HEK293T (cell line): ENCODE measurements at regions not wholly inside any gene's neighbourhood (a gene's known extent, or its start where the extent isn't known, plus 50 kb on each side); places are given as distances from the start of the nearest gene placed in this dataset.

Source experiments
- CTCF ChIA-PET: fragments of 350-600 bp; formaldehyde crosslinking; extraction: SDS; loops from one replicate; lab custom pipeline; 2021; ENCODE audit warnings: antibody characterized with exemption, inconsistent platforms; lab: Yijun Ruan, JAX
- POLR2A ChIA-PET: fragments of 350-600 bp; formaldehyde crosslinking; extraction: SDS; loops from one replicate; lab custom pipeline; 2020; ENCODE audit warnings: antibody characterized with exemption, inconsistent platforms; lab: Yijun Ruan, JAX
- DNase-seq: peaks from one replicate; pipeline ENCODE4 v3.0.0; 2012; ENCODE audit warnings: mixed read lengths; ENCODE audit errors: extremely low spot score
- ARNT ChIP-seq: fragments of 450-650 bp; IDR thresholded peaks from 2 replicates; pipeline ENCODE4 v1.6.1; 2017; ENCODE audit warnings: mild to moderate bottlenecking
- BHLHE40 ChIP-seq: fragments of 450-650 bp; IDR thresholded peaks from 2 replicates; pipeline ENCODE4 v1.6.1; 2016; ENCODE audit warnings: mild to moderate bottlenecking, moderate library complexity, borderline replicate concordance
- CTBP1 ChIP-seq: fragments of 450-650 bp; IDR thresholded peaks from 2 replicates; pipeline ENCODE4 v1.6.1; 2016; ENCODE audit warnings: borderline replicate concordance
- ELF4 ChIP-seq: fragments of 450-650 bp; IDR thresholded peaks from 2 replicates; pipeline ENCODE4 v1.6.1; 2017; ENCODE audit warnings: antibody characterized with exemption
- FOXA1 ChIP-seq: fragments of 450-650 bp; IDR thresholded peaks from 2 replicates; pipeline ENCODE4 v1.6.1; 2016; ENCODE audit warnings: mild to moderate bottlenecking
- FOXK2 ChIP-seq: fragments of 450-650 bp; IDR thresholded peaks from 2 replicates; pipeline ENCODE4 v1.6.1; 2016; ENCODE audit warnings: mild to moderate bottlenecking
- FOXM1 ChIP-seq: fragments of 450-650 bp; IDR thresholded peaks from 2 replicates; pipeline ENCODE4 v1.6.1; 2017; ENCODE audit warnings: mild to moderate bottlenecking, borderline replicate concordance
- HDGF ChIP-seq: fragments of 450-650 bp; IDR thresholded peaks from 2 replicates; pipeline ENCODE4 v1.6.1; 2017; ENCODE audit warnings: antibody characterized with exemption, borderline replicate concordance
- L3MBTL2 ChIP-seq: fragments of 450-650 bp; conservative IDR thresholded peaks from 2 replicates; pipeline ENCODE4 v1.6.1; 2016; ENCODE audit warnings: mild to moderate bottlenecking
- LEF1 ChIP-seq: fragments of 450-650 bp; IDR thresholded peaks from 2 replicates; pipeline ENCODE4 v1.6.1; 2017; ENCODE audit warnings: mild to moderate bottlenecking, borderline replicate concordance
- NFRKB ChIP-seq: fragments of 450-650 bp; IDR thresholded peaks from 2 replicates; pipeline ENCODE4 v1.6.1; 2016; ENCODE audit warnings: mild to moderate bottlenecking, moderate library complexity
- PKNOX1 ChIP-seq: fragments of 450-650 bp; IDR thresholded peaks from 2 replicates; pipeline ENCODE4 v1.6.1; 2016
- SP1 ChIP-seq: fragments of 450-650 bp; IDR thresholded peaks from 2 replicates; pipeline ENCODE4 v1.6.1; 2017
- SUZ12 ChIP-seq: fragments of 450-650 bp; IDR thresholded peaks from 2 replicates; pipeline ENCODE4 v1.6.1; 2016; ENCODE audit warnings: mild to moderate bottlenecking
- TARDBP ChIP-seq: fragments of 450-650 bp; IDR thresholded peaks from 2 replicates; pipeline ENCODE4 v1.6.1; 2016
- ZNF384 ChIP-seq: fragments of 450-650 bp; IDR thresholded peaks from 2 replicates; pipeline ENCODE4 v1.6.1; 2016

GRCh38 chr2:4515871-4516761, 812.7 kb downstream of the DCDC2C start:
- CTCF ChIA-PET: no interaction called here
- DNase-seq: no peak
- POLR2A ChIA-PET: no interaction called here
- TF ChIP-seq PKNOX1: no peak
- TF ChIP-seq TARDBP: no peak
- TF ChIP-seq FOXM1: no peak
- TF ChIP-seq ZNF384: no peak
- no peak for TF ChIP-seq SUZ12
- TF ChIP-seq L3MBTL2: no peak
- no peak for TF ChIP-seq FOXK2
- TF ChIP-seq SP1: no peak
- TF ChIP-seq BHLHE40: no peak
- TF ChIP-seq ARNT: no peak
- no peak for TF ChIP-seq NFRKB
- TF ChIP-seq FOXA1: no peak
- no peak for TF ChIP-seq ELF4
- no peak for TF ChIP-seq CTBP1
- TF ChIP-seq LEF1: no peak
- TF ChIP-seq HDGF: no peak

GRCh38 chr2:4518596-4518995, 815.2 kb downstream of the DCDC2C start:
- ChIA-PET CTCF (no interaction called here), POLR2A (no interaction called here)
- no peak for DNase-seq
- TF ChIP-seq CTBP1: no peak
- TF ChIP-seq BHLHE40: no peak
- no peak for TF ChIP-seq SUZ12
- no peak for TF ChIP-seq SP1
- no peak for TF ChIP-seq ELF4
- no peak for TF ChIP-seq LEF1
- no peak for TF ChIP-seq FOXM1
- no peak for TF ChIP-seq L3MBTL2
- TF ChIP-seq TARDBP: no peak
- TF ChIP-seq FOXK2: no peak
- TF ChIP-seq NFRKB: no peak
- TF ChIP-seq ZNF384: no peak
- TF ChIP-seq FOXA1: no peak
- TF ChIP-seq ARNT: no peak
- no peak for TF ChIP-seq HDGF
- no peak for TF ChIP-seq PKNOX1

- no peak for DNase-seq
- TF ChIP-seq FOXM1 (no peak), HDGF (no peak), FOXA1 (no peak), PKNOX1 (no peak), FOXK2 (no peak), L3MBTL2 (no peak), NFRKB (no peak), ARNT (no peak), TARDBP (no peak), SP1 (no peak), SUZ12 (no peak), CTBP1 (no peak), ELF4 (no peak), BHLHE40 (no peak), LEF1 (no peak), ZNF384 (no peak)
- CTCF ChIA-PET: no interaction called here
- POLR2A ChIA-PET: no interaction called here
Measured at GRCh38 chr2:4522498-4523421, 819.4 kb downstream of the DCDC2C start.

GRCh38 chr2:4527416-4527815, 824.0 kb downstream of the DCDC2C start:
- TF ChIP-seq ELF4: no peak
- TF ChIP-seq ARNT: no peak
- TF ChIP-seq FOXK2: no peak
- no peak for TF ChIP-seq HDGF
- no peak for TF ChIP-seq NFRKB
- no peak for TF ChIP-seq FOXA1
- TF ChIP-seq ZNF384: no peak
- no peak for TF ChIP-seq L3MBTL2
- no peak for TF ChIP-seq LEF1
- TF ChIP-seq TARDBP: no peak
- no peak for TF ChIP-seq FOXM1
- TF ChIP-seq SUZ12: no peak
- TF ChIP-seq CTBP1: no peak
- TF ChIP-seq SP1: no peak
- DNase-seq: no peak
- ChIA-PET CTCF (no interaction called here), POLR2A (no interaction called here)

- POLR2A ChIA-PET: no interaction called here
- TF ChIP-seq PKNOX1 (no peak), SUZ12 (no peak), TARDBP (no peak), ARNT (no peak), FOXK2 (no peak), BHLHE40 (no peak)
- CTCF ChIA-PET: no interaction called here
- DNase-seq: no peak
Measured at GRCh38 chr2:4528246-4528645, 824.9 kb downstream of the DCDC2C start.
